Testis (tissue), 2 donors: ENCODE measurements at regions not wholly inside any gene's neighbourhood (a gene's known extent, or its start where the extent isn't known, plus 50 kb on each side); places are given as distances from the start of the nearest gene placed in this dataset.

Source experiments
- DNase-seq: peaks from one replicate; pipeline ENCODE4 v3.0.0-alpha.2; 2019
- H3K27ac ChIP-seq, 2 donors: fragments of 200-600 bp; sonication (generic); one replicate each; pipeline ENCODE4 v1.5.1; 2019
- H3K27me3 ChIP-seq: fragments of 200-600 bp; sonication (generic); one replicate; pipeline ENCODE4 v1.5.1; 2019
- H3K36me3 ChIP-seq: fragments of 200-600 bp; sonication (generic); one replicate; pipeline ENCODE4 v1.5.1; 2017; ENCODE audit warnings: low read depth; ENCODE audit errors: missing control alignments
- H3K4me1 ChIP-seq: fragments of 200-600 bp; sonication (generic); one replicate; pipeline ENCODE4 v1.5.1; 2019
- H3K4me3 ChIP-seq, 2 donors: fragments of 200-600 bp; sonication (generic); one replicate each; pipeline ENCODE4 v1.5.1; 2017 to 2019
- H3K9me3 ChIP-seq: fragments of 200-600 bp; sonication (generic); one replicate; pipeline ENCODE4 v1.5.1; 2017
- CTCF ChIP-seq, 3 experiments: fragments of 450-650 bp in 2 of 3; fragments of 200-600 bp in 1 of 3; sonication (generic) in 1 of 3; IDR thresholded peaks; one replicate each; pipeline ENCODE4 v1.5.1; 2016 to 2019; ENCODE audit warnings: antibody characterized with exemption in 3 of 3, mild to moderate bottlenecking in 2 of 3, moderate library complexity in 1 of 3
- POLR2A ChIP-seq: fragments of 450-650 bp; IDR thresholded peaks from one replicate; pipeline ENCODE4 v1.6.1; 2017; ENCODE audit warnings: antibody characterized with exemption, mild to moderate bottlenecking, moderate library complexity
- WGBS, 2 donors: methylation state at CpG; one replicate each; pipeline ENCODE4 v1.1.5; 2018; 5-methylcytosine and 5-hydroxymethylcytosine counted together
- intact Hi-C: fragments of 100-400 bp; cut with DNase I; formaldehyde crosslinking; loops from one replicate; pipeline ENCODE4 v1.15.1; 2023; ENCODE audit warnings: low total_unique reads

GRCh38 chr10:44763331-44763730 lies 147.8 kb upstream of the TMEM72 start:
- Histone ChIP-seq H3K36me3 (no peaks in the 10 kb centered on the region), H3K4me3 (no peak overlapping the region), H3K27ac (no peak overlapping the region), H3K9me3 (no peaks in the 10 kb centered on the region), H3K27me3 (no peaks in the 10 kb centered on the region), H3K4me1 (no peaks in the 10 kb centered on the region)
- DNase-seq = no peak
- 69 to 77% methylated on average over 3 of the region's 3 CpGs for WGBS, 2 donors
- no peak for TF ChIP-seq CTCF (IDR thresholded peaks at IDR 0.05)
- no peak for TF ChIP-seq POLR2A
- intact Hi-C loops = no loop called here

GRCh38 chr10:44765299-44765698 lies 145.8 kb upstream of the TMEM72 start:
- no peaks in the 10 kb centered on the region for H3K9me3 ChIP-seq
- no peak overlapping the region for H3K27ac ChIP-seq
- no peak for TF ChIP-seq POLR2A
- TF ChIP-seq CTCF (IDR thresholded peaks at IDR 0.05) = no peak
- H3K36me3 ChIP-seq = no peaks in the 10 kb centered on the region
- H3K4me3 ChIP-seq = no peak overlapping the region
- H3K4me1 ChIP-seq = no peaks in the 10 kb centered on the region
- no peak for DNase-seq
- H3K27me3 ChIP-seq = no peaks in the 10 kb centered on the region
- 89 to 91% methylated on average over 1 of the region's 1 CpG for WGBS, 2 donors
- intact Hi-C loops = loop anchor here (5.0 kb wide), 1 partner anchor 83 kb away; no protein-coding TSS in a partner anchor

GRCh38 chr10:44766631-44767030 lies 144.5 kb upstream of the TMEM72 start:
- intact Hi-C loops = loop anchor here (5.0 kb wide), 1 partner anchor 84 kb away; no protein-coding TSS in a partner anchor
- Histone ChIP-seq H3K4me3 (no peak overlapping the region), H3K4me1 (no peaks in the 10 kb centered on the region), H3K27me3 (no peaks in the 10 kb centered on the region), H3K9me3 (no peaks in the 10 kb centered on the region), H3K36me3 (no peaks in the 10 kb centered on the region), H3K27ac (no peak overlapping the region)
- no peak for DNase-seq
- WGBS, 2 donors = 88 to 92% methylated on average over 5 of the region's 5 CpGs
- TF ChIP-seq CTCF (IDR thresholded peaks at IDR 0.05) (no peak), POLR2A (no peak)

- H3K36me3 ChIP-seq = no peaks in the 10 kb centered on the region
- no peak for DNase-seq
- H3K27ac ChIP-seq = no peak overlapping the region
- no peaks in the 10 kb centered on the region for H3K4me1 ChIP-seq
- TF ChIP-seq POLR2A = no peak
- no peak for TF ChIP-seq CTCF (IDR thresholded peaks at IDR 0.05)
- no peaks in the 10 kb centered on the region for H3K9me3 ChIP-seq
- intact Hi-C loops = loop anchor here (5.0 kb wide), 1 partner anchor 87 kb away; no protein-coding TSS in a partner anchor
- H3K27me3 ChIP-seq = no peaks in the 10 kb centered on the region
- no peak overlapping the region for H3K4me3 ChIP-seq
- WGBS, 2 donors = 57% methylated on average over 1 of the region's 1 CpG
These were observed 141.7 kb upstream of the TMEM72 start for GRCh38 chr10:44769450-44769849.

GRCh38 chr10:44771233-44771995 lies 139.7 kb upstream of the TMEM72 start:
- Histone ChIP-seq H3K4me1 (no peaks in the 10 kb centered on the region), H3K36me3 (no peaks in the 10 kb centered on the region), H3K27me3 (no peaks in the 10 kb centered on the region), H3K27ac (no peak overlapping the region), H3K4me3 (no peak overlapping the region), H3K9me3 (no peaks in the 10 kb centered on the region)
- 57 to 69% methylated on average over 2 of the region's 2 CpGs for WGBS, 2 donors
- intact Hi-C loops = no loop called here
- TF ChIP-seq POLR2A (no peak), CTCF (IDR thresholded peaks at IDR 0.05) (no peak)
- DNase-seq = no peak
